A673 (cell line): ENCODE measurements at regions not wholly inside any gene's neighbourhood (a gene's known extent, or its start where the extent isn't known, plus 50 kb on each side); places are given as distances from the start of the nearest gene placed in this dataset.
A peak's percentile ranks its signal among the peaks of the same experiment; 100 is the strongest.
"Not testable (repeated sequence)": the region's sequence is repeated elsewhere in the genome, so short reads cannot be mapped to it uniquely, and the experiment has no call there.

Experiments
- BruUV-seq: library from RNA; stranded (reverse); fragments of 400-500 nt; replicated peaks from 2 replicates; lab custom pipeline; 2021; lab: Mats Ljungman, UMichigan
- CTCF ChIA-PET: fragments of 300-600 bp; sonication (Branson Sonifier 250); formaldehyde crosslinking; loops from one replicate; lab custom pipeline; 2022; ENCODE audit warnings: antibody characterized with exemption; lab: Charles Lee
- POLR2A ChIA-PET: fragments of 300-600 bp; sonication (Branson Sonifier 250); formaldehyde crosslinking; loops from one replicate; lab custom pipeline; 2022; ENCODE audit warnings: antibody characterized with exemption; ENCODE audit not compliant: low non-redundant PET; lab: Charles Lee
- DNase-seq: peaks from one replicate; pipeline ENCODE4 v3.0.0-alpha.2; 2015; ENCODE audit warnings: low spot score
- H3K27ac ChIP-seq: fragments of 200-600 bp; sonication (generic); 2 replicates; pipeline ENCODE4 v1.5.1; 2016; ENCODE audit warnings: mixed run types, low read depth, mild to moderate bottlenecking, mixed read lengths, antibody characterized with exemption, low read length; ENCODE audit not compliant: poor library complexity, severe bottlenecking
- H3K27me3 ChIP-seq: fragments of 200-600 bp; sonication (generic); replicated peaks from 2 replicates; pipeline ENCODE4 v1.6.1; 2017; ENCODE audit warnings: mixed run types, low read depth, mild to moderate bottlenecking, mixed read lengths, antibody characterized with exemption, low read length; ENCODE audit not compliant: insufficient read depth, poor library complexity
- H3K36me3 ChIP-seq: fragments of 200-600 bp; sonication (generic); 2 replicates; pipeline ENCODE4 v1.6.1; 2016; ENCODE audit warnings: mixed run types, mild to moderate bottlenecking, mixed read lengths, antibody characterized with exemption, low read length; ENCODE audit not compliant: insufficient read depth, poor library complexity, severe bottlenecking
- H3K4me1 ChIP-seq: fragments of 200-600 bp; sonication (generic); 2 replicates; pipeline ENCODE4 v1.6.1; 2017; ENCODE audit warnings: mixed run types, mild to moderate bottlenecking, mixed read lengths, antibody characterized with exemption, low read length; ENCODE audit not compliant: insufficient read depth, poor library complexity, severe bottlenecking
- H3K4me3 ChIP-seq: fragments of 200-600 bp; sonication (generic); 2 replicates; pipeline ENCODE4 v1.5.1; 2016; ENCODE audit warnings: low read depth, mixed run types, mild to moderate bottlenecking, mixed read lengths, low read length; ENCODE audit not compliant: poor library complexity, severe bottlenecking
- H3K9me3 ChIP-seq: fragments of 200-600 bp; sonication (generic); 2 replicates; pipeline ENCODE4 v1.6.1; 2016; ENCODE audit warnings: mixed run types, low read depth, mild to moderate bottlenecking, mixed read lengths, antibody characterized with exemption, low read length; ENCODE audit not compliant: poor library complexity, severe bottlenecking
- intact Hi-C: fragments of 100-400 bp; cut with micrococcal nuclease; formaldehyde crosslinking; loops from one replicate; pipeline ENCODE4 v1.10.0; 2022; ENCODE audit not compliant: unreplicated experiment

DNA sequence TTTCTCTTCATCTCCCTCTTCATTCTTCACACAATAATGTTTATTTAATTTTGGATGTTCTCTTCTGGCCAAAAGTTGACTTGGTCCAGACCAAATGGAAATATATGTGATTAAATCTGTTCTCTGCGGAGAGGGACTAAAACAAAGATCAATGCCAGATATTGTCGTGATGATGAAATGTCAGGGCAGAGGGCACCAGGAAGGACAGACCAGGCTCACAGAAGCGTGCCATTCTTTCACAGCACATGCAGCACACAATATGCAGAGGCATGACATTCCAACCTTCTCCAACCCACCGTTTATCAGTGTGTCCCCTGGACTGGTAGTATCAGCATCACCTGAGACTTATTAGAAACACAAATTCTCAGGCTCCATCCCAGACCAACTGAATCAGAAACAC lies 125.2 kb upstream of the PLGLB2 start:
- CTCF ChIA-PET, DNase-seq, H3K4me1 ChIP-seq, H3K9me3 ChIP-seq, intact Hi-C loops, H3K4me3 ChIP-seq, H3K27me3 ChIP-seq, H3K36me3 ChIP-seq, POLR2A ChIA-PET, BruUV-seq, H3K27ac ChIP-seq: not testable (repeated sequence)

DNA sequence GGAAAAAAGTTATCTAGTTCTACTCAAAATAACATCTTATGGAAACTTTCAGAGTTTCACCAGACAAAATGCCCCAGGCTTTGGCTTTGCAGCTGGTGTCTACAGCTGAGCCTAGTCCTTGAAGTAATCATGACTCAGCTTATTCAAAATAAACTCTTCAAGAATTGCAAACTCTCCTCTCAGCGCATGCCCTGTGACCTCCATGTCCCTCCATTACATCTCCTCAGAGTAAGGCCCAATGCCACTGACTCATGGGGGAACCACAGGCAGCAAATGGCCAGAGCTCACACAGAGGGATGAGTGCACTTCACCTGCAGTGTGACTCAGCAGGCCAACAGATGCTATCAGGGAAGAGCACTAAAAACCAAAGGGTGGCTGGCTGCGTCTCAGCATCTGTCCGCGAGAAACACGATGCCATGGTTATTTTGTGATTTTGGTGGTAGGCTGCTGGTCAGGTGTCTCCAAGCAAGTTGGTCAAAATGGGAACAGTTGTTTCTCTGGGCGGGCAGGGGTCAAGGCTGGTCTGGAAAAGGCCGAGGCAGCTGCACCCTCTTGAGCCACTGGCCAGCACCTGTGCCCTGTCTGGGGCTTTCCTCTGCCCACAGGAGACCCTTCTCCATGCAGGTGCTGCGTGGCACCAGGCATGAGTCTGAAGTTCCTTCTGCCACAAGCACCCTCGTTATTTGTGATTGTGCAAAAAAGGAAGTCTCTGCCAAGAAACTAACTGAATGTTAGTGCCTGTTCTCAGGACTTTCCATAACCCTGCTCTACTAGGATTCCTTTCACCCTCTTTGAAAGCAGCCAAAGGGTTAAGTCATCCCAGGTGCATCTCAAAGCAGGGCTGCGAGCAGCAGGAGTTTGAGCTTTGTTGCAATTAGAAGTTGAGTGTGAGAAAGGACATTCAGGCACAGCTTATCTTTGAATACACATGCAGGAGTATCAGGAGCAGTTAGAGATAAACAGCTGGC lies 118.1 kb upstream of the PLGLB2 start:
- H3K4me1 ChIP-seq, BruUV-seq, POLR2A ChIA-PET, H3K4me3 ChIP-seq, H3K36me3 ChIP-seq, H3K9me3 ChIP-seq, intact Hi-C loops, H3K27ac ChIP-seq, CTCF ChIA-PET, H3K27me3 ChIP-seq: not testable (repeated sequence)
- DNase-seq, result peak; percentile 0

DNA sequence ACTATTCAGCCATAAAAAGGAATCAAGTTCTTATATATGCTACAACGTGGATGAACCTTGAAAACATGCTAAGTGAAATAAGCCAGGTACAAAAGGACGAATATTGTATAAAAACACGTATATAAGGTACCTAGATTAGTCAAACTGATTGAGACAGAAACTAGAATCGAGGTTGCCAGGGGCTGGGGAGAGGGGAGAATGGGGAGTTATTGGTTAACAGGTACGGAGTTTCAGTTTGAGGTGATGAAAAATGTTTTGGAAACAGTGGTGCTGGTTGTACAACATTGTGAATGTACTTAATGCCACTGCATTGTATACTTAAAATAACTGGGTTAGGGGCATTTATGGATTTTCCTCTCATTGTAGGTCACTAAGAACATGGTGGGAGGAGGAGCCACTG lies 117.0 kb upstream of the PLGLB2 start:
- H3K4me1 ChIP-seq, intact Hi-C loops, POLR2A ChIA-PET, H3K27ac ChIP-seq, H3K27me3 ChIP-seq, CTCF ChIA-PET, BruUV-seq, DNase-seq, H3K9me3 ChIP-seq, H3K4me3 ChIP-seq, H3K36me3 ChIP-seq: not testable (repeated sequence)

DNA sequence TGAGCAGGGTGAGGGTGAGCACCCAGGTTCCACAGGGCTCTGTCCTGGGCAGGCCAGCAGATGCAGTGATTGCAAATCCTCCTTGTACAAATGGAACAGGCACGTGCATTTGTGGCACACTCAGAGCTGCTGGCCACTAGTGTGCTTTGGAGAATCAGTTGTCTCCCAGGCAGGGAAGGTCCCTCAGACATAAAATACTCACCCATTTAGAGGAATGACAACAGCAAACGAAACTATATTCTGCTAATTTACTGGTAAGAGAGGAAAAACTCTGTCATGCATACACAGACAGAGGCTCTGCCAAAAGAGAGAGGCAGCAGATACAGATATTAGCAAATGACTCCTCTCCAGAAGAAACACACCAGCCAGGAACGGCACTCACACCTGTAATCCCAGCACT lies 116.5 kb upstream of the PLGLB2 start:
- CTCF ChIA-PET, BruUV-seq, H3K27ac ChIP-seq, H3K36me3 ChIP-seq, DNase-seq, POLR2A ChIA-PET, intact Hi-C loops, H3K27me3 ChIP-seq, H3K4me1 ChIP-seq, H3K9me3 ChIP-seq, H3K4me3 ChIP-seq: not testable (repeated sequence)

DNA sequence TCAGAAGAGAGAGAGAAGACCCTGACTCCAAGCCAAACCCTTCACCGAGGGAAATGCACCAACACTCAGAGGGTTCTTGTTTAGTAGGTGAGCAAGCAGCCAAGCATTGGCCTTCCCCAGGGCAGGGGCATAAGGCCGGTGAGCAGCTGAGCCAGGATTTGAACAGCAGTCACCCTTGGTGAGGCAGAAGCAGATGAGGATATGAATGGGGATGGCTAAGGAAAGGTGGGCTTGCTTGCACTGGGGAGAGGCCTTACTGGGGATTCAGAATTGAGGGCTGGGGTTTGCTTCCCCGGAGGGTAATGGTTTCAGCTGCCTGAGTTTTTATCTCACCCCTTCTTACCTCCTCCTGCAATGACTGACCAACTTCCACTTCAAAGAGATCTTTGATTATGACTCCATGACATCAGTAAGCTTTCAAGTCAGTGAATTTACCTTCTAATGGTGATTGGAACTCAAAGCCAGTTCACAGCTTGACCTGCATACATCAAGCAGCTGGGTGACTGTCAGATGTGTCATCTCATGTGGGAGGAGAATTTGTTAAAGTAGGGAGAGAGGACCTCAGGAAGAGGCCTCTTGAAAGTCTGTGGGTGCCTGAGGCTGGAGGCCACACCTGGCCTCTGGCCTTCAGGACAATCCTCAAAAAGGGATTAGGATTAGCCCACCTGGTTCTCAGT lies 114.5 kb upstream of the PLGLB2 start:
- DNase-seq, H3K27me3 ChIP-seq, BruUV-seq, intact Hi-C loops, H3K27ac ChIP-seq, POLR2A ChIA-PET, CTCF ChIA-PET, H3K36me3 ChIP-seq, H3K9me3 ChIP-seq, H3K4me3 ChIP-seq, H3K4me1 ChIP-seq: not testable (repeated sequence)

DNA sequence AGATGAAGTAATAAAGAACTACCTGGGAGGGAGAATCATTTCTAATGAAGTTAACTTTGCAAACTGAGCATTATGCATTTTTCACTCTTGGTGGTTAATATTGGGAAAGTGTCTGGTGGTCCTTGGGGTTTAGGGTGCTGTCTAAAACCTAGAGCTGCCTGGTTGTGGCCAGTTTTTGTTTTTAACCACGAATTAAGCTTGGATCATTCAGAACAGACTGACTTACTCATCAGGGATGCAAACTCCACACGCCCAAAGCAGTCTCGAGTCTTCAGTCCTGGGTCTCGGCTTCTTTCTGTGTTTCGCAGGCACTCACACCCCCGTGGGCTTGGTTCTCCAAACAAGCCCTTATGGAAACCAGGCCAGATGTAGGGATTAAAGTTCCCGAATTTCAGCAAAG lies 113.8 kb upstream of the PLGLB2 start:
- POLR2A ChIA-PET, BruUV-seq: not testable (repeated sequence)

DNA sequence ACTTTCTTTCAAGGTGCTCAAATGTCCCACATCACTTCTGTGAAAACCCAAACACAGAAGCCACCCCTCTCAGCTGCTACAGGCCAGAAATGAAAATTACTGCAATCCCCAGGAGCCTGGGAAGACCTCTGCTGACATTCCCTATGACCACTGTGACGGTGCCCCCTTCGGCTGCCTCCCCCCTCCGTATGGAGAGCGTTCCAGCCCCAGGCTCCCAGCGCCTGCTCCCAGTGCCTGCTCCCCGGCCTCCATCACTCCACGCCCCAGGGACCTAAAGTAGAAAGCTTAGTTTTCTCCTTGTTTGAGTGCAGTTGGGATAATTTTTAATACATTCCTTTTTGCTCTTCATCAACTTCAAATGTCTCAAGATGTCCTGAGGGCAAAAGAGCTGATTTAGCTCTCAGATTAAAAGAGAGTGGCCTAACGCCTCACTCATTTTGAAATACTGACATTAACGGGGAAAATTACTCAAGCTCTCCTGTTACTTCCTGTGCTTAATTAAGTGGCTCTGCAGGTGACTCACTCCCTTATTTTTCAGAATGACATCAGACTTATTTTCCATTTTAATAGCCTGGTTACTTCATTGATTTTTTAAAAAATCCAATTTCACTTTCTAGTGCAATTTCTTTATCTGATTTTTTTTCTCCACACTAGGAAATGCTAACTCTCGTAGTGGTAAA lies 112.8 kb upstream of the PLGLB2 start:
- intact Hi-C loops, H3K27ac ChIP-seq, H3K9me3 ChIP-seq, H3K4me3 ChIP-seq, BruUV-seq, H3K27me3 ChIP-seq, H3K4me1 ChIP-seq, CTCF ChIA-PET, H3K36me3 ChIP-seq, POLR2A ChIA-PET: not testable (repeated sequence)
- peak; percentile 26 for DNase-seq

More for the DNA sequence above, 113.8 kb upstream of the PLGLB2 start:
- DNase-seq, H3K27ac ChIP-seq, H3K4me1 ChIP-seq, intact Hi-C loops, H3K36me3 ChIP-seq, H3K9me3 ChIP-seq, H3K27me3 ChIP-seq, CTCF ChIA-PET, H3K4me3 ChIP-seq: not testable (repeated sequence)
